CD4-positive, alpha-beta T cell treated with Interleukin-4 for 4 hours (primary cell): ENCODE measurements at regions not wholly inside any gene's neighbourhood (a gene's known extent, or its start where the extent isn't known, plus 50 kb on each side); places are given as distances from the start of the nearest gene placed in this dataset.

ENCODE experiments used
- DNase-seq: peaks from one replicate; pipeline ENCODE4 v3.0.0-alpha.2; 2020

DNA sequence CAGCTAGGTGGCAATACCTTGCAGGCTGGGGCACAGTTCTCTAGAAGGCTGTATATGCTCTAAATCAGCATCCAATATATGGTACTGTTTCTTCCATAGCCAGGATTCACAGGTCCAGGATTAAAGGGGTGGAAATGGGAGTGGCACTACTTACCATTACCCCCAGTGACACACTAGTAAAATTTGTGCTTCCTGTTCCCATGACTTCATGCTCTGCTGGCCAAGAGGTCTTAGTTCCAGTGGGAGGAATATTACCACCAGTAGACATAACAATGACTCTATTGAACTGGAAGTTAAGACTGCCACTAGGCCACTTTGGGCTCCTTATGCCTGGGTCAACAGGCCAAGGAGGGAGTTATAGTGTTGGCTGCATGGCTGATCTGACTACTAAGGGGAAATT is 174.3 kb upstream of the TNFAIP3 start:
- no peak for DNase-seq

DNA sequence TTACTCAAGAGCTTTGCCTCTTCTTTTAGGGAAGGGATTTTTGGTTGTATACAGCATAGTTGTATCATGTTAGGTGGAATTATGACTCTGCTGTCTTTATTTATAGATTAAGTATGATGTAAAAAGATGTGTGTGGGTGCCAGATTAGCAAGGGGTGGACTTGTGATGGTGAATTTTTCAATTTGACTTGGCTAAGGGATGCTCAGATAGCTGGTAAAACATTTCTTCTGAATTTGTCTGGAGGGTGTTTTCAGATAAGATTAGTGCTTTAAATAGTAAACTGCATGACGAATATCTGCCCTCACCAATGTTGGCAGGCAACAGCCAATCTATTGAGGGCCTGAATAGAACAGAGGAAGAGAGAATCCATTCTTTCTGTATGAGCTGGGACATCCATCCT is 173.3 kb upstream of the TNFAIP3 start:
- no peak for DNase-seq

DNA sequence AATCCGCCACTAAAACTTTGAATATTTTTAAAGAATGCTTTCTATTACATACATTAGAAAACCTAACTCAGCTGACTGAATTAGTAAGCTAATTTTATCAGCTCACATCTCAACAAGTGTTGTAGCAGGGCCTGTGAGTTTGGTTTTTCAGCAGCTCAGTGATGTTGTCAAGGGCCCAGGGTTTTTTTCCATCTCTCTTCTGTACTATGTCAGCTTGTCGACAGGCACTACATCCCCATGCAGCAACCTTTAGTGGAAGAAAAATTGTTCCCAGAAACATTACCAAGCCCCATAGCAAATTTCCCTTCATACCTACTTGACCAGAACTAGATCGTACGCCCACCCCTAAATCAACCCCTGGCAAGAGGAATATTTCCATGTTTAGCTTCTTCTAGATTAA is 170.3 kb upstream of the TNFAIP3 start:
- DNase-seq, result no peak

DNA sequence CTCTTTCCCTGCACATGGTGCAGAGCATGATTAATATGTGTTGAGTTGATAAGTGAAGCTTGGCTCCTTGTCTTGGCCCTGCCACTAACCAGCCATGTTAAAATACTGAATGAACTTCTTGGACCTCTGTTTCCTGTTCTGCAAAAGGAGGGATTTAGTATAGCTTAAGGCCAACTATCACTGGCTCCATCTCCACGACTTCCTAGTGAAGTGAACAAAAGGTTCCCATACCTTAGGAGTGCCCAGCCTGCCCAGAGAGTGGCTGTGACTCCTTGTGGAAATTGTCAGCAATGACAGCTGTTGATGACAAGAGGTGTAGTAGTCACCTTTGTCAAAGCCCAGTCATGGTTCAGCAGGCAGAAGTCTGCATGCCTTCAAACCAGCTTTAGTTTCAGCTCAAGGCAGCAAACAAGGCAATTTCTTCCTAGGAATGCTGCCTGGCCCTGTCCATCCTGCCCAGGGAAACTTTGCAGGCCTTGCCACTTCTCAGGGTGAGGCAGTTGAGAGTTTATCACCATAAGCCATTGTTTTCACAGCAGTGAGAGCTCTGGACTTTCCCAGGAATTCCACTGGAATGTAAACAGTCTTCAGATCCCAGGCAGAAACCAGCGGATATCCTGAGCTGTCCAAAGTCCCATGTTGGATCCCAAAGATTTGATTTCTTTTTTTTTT is 169.7 kb upstream of the TNFAIP3 start:
- no peak for DNase-seq

DNA sequence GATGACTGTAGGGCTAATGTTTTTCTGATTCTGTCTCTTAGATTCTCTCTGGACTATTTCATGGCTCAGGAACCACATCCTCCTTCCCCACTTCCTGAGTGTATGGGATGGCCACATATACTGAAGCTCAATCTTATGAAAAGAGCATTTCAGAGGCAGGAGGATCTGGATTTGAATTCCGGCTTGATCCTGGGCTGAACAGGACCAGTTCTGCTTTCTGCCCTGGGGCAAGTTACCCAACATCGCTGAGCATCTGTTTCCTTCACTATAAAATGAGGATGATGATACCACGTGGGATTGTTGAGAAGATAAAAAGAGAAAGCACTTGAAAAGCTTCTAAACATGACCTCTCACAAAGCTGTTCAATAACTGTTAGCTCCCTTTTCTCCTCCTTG is 168.4 kb upstream of the TNFAIP3 start:
- no peak for DNase-seq

DNA sequence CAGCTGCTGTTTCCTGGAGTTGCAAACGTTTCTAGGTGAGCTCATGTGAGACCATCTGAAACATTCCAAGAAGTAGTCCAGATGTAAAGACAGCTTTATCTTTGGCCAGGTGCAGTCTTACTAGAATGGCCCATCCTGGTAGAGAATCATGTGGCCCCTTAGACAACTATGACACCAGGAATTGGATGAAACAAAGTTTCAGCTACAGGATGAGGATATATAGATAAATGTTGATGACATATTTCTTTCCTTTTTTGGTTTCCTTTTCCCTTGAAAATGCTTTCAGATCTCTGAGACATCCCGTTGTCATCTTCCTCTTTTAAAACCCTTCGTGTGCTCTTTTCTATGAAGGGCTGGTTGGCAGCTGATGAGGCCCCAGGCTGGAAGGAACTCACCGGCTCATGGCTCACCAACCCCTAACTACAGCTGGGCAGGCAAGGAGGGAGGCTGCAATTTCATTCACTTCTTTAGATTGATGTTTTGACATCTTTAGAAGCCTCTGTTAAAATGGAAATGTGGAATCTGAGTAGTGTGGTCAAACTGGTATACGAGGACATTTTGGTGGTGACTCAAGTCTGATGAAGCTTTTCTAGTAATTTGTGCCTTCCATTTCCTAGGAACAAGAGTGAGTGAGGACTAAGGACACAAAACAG is 167.9 kb upstream of the TNFAIP3 start:
- DNase-seq, result peak; percentile 41

DNA sequence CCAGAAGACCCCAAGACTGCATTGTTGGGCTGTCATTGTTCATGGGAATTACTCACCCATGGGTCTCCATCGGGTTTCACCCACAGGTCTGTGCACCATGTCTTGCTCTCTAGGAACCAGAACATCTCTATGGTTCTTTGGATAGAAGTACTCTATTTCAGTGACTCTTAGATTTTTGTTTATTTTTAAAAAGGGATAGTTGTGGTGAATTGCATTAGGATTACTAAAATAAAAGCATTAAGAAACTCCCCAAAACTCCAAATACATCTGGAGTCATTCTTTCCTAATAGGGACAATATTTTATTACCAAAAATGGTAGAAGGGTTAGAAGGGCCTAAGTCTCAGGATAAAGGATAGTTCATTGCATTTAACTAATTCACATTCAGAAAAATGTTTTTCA is 166.9 kb upstream of the TNFAIP3 start:
- no peak for DNase-seq

DNA sequence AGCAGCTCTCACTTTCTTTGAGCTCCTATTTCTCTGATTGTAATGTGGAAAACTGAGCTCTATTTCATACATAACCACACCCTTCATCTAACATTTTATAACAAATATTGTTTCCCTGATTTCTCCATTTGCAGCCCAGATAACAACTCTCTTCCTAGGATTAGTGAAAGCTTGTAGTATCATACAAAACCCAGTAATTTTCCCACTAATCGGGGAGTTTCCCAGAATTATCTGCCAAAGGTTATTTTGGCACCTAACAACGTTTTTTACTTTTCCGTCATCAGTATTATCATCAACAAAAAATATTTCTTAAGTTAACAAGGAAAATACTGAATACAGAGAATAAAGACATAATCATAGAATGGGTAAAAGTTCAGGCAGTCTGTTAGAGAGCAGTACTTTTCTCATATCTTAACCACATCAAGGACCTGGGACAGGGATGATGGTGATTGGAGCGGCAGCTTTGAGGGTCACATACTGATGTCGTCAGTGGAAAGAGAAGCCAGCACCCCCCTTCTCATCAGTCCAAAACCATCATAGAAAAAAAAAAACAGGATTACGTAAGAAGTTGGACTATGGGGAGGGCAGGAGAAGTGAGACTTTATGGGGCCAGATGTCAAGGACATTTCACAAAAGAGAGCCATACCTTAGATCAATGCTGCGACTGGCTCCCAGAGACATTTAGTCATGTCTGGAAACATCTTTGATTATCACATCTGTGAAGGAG is 166.1 kb upstream of the TNFAIP3 start:
- no peak for DNase-seq

DNA sequence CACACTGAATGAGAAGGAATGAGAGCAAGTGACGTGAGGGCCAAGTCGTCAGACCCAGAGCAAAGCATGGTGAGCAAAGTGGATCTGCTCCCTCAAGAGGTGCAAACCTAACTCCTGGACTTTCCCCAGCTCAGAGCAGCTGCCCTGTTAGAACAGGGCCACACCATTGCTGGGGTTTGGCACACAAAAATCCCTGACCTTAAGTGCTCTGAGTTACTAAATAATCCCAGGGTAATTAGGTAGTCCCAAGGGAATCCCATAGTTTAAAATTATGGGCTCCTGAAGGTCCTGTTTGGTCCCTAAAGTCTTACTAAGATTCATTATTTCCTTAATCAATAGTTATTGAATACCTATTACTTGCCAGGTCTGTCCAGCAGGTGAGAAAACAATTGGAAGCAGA is 165.1 kb upstream of the TNFAIP3 start:
- no peak for DNase-seq

DNA sequence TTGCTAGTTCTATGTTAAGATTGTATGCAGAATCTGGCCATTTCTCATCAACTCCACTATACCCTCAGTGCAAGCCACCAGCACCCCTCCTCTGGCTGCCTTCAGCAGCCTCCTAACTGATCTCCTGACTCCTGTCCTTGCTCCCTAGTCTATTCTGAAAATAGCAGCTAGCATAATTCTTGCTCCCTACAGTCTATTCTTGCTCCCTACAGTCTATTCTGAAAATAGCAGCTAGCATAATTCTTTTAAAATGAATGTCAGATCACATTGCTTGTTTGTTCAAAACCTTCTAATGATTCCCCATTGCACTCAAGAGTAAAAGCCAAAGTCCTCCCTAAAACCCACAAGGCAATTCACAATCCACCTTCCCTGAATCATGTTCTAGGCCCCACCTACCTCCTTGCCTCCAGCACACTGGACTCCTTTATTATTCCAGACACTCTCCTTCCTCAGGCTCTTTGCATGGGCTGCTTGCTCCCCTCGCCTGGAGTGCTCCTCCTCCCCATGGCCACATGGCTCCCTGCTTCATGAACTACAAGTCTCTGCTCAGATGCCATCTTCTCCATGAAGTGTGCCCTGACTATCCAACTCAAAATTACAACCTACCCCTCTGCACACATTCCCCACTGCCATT is 164.2 kb upstream of the TNFAIP3 start:
- no peak for DNase-seq

DNA sequence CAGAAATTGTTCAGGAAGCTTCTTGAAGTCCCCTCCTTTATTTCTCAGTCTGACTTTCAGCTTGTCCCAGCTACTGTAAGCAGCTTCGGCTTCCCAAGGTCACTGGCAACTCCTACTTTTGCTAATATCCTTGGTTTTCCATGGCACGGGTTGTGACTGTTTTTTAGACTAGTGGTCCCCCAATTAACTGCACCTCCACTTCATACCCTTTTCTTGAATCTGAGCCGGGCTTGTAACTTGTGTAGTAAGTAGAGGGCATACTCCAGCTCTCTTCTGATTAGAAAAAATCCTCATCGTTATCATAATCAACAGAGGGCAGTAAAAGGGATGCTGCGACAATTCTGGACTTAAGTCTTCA is 162.3 kb upstream of the TNFAIP3 start:
- no peak for DNase-seq

DNA sequence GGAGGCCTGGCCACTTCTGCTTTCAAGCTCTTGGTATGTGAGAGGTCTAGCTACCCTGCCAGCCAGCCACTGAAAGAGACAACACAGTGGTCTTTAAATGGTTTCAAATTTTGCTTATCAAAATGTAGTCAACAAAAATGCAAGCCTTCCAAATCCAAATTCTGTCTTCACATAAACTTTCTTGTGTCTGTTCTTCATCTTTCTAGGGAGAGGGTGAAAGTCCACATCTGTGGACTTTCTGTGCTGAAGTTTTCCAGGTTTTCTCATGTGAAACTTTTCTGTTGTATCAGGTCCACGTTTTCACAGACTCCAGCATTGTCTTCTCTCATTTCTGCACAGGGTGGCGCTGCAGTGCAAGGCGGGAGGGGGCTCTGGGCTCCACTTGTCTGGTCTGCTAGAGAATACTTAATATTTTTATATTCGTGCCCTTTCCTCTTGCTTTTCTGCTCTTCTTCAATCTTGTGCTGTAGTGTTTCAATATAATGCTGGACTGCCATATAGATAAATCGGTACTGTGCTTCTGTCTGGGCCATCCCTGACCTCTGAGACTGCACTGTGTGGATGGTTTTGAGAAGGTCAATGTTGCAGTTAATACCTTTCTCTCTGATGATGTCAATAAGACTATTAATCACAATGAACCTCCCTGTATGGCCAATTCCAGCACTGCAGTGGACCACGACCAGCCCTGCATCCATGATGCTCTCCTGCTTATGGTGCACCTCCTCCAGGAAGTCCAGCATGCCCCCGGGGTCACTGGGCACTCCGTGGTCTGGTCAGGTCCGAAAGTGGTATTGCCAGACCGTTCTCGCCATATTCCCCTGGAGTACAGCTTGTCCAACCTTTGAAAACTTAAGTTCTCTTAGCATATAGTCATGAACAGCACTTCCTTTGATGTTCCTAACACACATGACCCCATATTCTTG is 161.6 kb upstream of the TNFAIP3 start:
- DNase-seq, result peak; percentile 69

DNA sequence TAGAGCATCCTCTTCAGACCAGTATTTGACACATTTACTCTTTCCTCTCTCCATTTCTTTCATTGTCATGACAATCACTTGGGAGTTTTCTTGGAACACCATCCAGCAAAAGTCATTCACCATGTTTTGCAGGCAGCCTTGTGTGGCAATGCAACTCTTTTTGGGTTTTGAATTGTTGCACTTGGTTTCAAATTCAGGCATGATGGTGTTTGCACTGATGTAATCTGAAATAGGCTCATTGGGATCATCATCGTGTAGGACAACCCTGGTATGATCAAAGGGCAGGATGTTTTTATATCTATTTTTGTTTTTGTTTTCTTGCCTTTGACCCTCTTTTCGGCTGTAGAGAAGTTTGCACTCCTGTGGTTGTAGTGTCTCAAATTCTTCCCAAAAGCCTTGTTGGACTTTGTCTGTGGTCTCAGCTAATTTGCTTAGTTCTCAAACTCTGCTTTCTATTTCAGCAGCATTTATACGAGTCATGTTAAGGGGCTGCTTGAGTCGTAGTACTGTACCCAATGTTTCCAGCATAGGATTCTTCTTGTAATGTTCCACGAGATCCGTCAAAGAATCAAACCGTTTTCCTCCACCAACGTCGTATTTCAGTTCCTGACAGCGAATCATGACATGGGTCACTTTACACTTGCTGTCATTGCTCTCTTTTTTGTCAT is 160.8 kb upstream of the TNFAIP3 start:
- DNase-seq, result no peak

DNA sequence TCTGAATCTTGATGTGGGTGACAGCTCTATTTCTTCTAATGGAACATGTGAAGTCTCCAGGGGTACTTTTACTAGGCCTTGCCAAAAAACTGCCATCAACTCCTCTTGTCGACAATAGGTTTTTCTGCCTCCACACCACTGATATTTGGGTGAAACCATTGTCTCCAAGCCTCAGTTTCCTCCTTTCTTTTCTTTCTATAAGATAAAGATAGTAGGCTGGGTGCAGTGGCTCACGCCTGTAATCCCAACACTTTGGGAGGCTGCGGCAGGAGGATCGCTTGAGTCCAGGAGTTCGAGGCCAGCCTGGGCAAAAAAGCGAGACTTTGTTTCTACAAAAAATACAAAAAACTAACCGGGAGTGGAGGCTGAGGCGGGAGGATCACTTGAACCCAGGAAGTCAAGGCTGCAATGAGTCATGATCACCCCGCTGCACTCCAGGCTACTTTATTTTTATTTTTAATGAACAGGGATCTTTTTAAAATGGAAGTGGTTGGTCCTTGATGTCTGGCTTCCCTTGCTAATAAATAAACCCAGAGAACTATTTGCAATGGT is 159.9 kb upstream of the TNFAIP3 start:
- DNase-seq, result no peak

DNA sequence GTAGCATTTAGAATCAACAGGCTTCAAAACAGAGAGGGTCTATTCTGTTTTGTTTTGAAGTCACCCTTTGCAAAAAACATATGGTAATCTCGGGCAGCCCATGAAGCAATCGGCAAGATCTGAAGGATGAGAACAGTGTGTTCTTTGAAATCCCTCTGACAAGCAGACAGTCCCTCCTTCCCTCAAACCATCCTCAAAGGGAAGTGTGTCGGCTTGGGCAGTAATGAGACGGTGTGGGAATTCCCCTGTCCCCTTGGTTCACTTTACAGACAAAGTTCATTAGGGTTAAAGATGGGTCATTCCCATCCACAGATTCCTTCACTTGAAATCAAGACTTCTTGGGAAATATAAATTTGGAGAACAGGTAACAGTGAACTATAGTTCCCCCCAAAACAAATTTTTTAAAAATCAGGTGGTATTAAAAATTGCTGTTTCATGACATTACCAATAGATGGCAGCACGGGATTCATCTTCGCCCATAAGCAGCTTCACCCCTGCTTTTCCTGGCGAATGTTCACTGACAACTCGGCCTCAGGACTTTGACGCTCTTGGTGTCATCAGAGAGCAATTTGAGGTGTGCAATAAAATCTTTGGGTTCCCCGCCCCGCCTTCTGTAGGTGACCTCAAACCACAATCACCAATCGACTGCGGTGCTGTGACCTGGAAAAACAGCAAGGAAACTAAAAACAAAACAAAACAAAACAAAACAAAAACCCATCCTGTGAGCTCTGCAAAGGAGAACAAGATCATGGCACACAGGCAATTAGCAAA is 159.3 kb upstream of the TNFAIP3 start:
- peak; percentile 98 for DNase-seq

DNA sequence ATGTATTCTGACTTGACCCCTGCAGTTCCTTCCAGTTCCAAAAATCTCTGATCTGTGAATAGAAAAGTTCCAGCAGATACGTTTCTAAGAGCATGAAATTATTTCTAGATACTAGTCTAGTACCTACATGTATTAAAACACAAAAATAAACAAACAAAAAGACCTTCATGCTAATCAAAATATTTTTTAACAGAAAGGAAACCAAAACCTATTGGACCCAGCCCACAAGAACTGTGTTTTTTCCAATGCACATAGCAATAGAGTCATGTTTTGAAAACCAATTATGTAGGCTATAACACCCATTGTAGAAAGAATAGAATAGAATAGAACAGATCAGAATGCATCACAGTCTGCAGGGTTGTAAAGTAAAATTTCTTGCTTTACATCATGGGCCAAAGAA is 158.6 kb upstream of the TNFAIP3 start:
- DNase-seq, result peak; percentile 81

DNA sequence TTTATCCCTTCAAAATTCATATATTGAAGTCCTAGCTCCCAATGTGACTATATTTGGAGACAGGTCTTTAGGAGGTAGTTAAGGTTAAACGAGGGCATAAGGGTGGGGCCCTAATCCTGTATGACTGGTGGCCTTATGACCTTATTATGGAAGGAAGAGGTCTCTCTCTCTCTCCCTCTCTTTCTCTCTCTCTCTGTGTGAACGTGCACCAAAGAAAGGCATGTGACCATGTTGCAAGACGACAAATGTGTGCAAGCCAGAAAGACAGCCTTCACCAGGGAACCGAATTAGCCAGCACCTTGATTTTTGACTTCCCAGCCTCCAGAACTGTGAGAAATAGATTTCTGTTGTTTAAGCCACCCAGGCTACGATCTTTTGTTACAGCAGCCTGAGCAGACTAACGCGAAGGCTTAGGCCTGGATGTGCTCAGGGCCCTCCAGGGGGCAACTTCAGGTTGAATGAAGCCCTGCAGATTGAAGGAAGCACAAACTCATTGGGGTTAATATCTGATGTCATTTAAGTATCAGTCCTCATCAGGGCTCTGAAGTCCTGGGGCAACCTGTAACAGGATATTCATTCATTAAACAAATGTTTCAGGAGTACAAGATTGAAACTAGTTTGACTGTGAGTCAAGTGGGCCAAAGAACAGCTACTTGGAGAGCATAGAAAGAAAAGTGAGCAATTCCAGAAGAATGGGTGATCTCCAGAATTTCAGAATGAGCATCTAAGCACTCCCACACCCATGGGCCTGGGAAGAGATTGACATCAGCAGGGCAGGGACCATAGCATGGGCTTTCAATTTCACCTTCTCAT is 157.4 kb upstream of the TNFAIP3 start:
- peak; percentile 18 for DNase-seq

DNA sequence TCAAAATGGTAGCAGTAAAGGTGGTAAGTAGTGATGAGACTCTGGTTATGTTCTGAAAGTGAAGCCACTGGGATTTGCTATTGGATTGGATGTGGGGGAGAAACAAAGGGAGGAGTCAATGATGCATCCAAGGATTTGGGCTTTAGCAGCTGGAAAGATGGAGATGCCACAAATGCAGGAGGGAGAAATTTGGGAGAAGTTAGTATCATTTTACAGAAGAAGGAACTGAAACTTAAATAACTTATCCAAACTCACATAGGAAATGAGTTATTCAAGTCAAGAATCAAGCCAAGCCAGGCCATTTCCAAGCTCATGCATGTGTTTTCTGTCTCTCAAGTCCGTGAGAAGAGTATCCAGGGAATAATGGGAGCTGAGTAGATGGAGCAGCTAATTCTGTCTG is 155.1 kb upstream of the TNFAIP3 start:
- DNase-seq, result no peak

DNA sequence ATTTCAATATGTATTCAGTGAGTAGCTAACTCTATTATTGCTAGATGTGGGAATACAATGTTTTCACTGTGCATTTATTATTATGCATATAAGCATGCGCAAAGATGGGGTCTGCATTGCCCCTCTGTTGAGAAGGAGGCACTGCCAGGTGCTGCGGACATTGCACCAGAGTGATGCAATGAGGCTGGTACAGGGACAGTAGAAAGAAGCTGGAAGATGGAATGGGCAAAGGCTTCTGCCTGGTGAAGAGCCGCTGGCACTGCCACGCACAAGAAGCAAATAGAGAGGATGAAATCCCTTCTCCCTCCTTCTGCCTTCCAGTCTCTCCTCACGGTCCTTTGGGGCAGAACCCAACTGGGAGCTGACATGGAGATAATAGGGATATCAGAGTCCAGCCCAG is 154.5 kb upstream of the TNFAIP3 start:
- no peak for DNase-seq

DNA sequence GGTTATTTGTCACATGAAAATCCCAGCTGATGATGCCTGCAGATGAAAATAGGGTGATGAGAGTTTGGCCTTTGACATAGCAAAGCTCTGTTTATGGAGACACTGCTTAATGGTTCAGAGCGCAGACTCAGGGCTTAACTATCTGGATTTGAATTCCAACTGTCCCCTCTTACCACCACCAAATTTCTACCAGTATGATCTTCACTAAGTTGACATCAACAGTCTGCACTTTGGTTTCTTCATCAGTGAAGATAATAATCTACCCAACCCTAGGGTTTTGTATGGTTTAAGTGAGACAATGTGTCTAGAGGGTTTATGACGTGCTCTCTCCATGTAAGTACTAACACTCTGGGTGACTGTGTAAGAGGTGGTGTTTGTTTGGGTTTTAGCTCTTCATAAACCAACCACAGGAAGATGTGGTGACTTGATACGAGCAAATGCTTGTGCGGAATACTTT is 151.4 kb upstream of the TNFAIP3 start:
- peak; percentile 96 for DNase-seq
